ENCODE measurements at regions not wholly inside any gene's neighbourhood (a gene's known extent, or its start where the extent isn't known, plus 50 kb on each side); places are given as distances from the start of the nearest gene placed in this dataset.

GRCh38 chrX:39625810-39626209 lies 471.9 kb downstream of the BCOR start:
- Histone ChIP-seq H3K27ac (no peak overlapping the region), H3K4me3 (IDR thresholded peaks at IDR 0.05; ENCODE audit: insufficient read depth, low read depth, low read length) (no peak overlapping the region), H3K27me3 (ENCODE audit: insufficient read depth, low read depth) (no peaks in the 10 kb centered on the region), H3K9ac (no peak overlapping the region), H3K79me2 (ENCODE audit: insufficient read depth, low read depth) (no peaks in the 10 kb centered on the region), H3K36me3 (ENCODE audit: insufficient read depth) (no peaks in the 10 kb centered on the region), H2AFZ (ENCODE audit: low read depth) (no peak overlapping the region), H3K4me2 (no peak overlapping the region), H4K20me1 (ENCODE audit: insufficient read depth) (no peaks in the 10 kb centered on the region), H3K4me1 (ENCODE audit: low read depth, poor library complexity, severe bottlenecking) (no peaks in the 10 kb centered on the region)
- TF ChIP-seq, protein P1, sequence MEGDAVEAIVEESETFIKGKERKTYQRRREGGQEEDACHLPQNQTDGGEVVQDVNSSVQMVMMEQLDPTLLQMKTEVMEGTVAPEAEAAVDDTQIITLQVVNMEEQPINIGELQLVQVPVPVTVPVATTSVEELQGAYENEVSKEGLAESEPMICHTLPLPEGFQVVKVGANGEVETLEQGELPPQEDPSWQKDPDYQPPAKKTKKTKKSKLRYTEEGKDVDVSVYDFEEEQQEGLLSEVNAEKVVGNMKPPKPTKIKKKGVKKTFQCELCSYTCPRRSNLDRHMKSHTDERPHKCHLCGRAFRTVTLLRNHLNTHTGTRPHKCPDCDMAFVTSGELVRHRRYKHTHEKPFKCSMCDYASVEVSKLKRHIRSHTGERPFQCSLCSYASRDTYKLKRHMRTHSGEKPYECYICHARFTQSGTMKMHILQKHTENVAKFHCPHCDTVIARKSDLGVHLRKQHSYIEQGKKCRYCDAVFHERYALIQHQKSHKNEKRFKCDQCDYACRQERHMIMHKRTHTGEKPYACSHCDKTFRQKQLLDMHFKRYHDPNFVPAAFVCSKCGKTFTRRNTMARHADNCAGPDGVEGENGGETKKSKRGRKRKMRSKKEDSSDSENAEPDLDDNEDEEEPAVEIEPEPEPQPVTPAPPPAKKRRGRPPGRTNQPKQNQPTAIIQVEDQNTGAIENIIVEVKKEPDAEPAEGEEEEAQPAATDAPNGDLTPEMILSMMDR (conservative IDR thresholded peaks at IDR 0.05; ENCODE audit: low read depth, low read length), result no peak

DNA sequence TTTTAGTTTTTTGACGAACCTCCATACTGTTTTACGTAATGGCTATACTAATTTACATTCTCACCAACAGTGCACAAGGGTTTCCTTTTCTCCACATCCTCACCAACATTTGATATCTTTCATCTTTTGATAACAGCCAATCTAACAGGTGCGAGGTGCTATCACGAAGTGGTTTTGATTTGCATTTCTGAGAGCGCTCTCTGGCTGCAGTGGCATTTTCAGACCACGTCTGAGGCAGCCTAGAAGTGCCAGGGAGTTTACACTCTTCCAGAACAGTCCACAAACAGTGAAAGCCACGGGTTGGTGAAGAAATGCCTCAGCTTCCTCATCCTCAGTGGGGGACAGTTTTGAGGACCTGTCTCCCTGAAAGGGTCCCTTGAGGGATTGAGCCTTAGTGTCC lies 471.0 kb downstream of the BCOR start:
- H3K9ac ChIP-seq, result no peak overlapping the region
- TF ChIP-seq, protein P1 (conservative IDR thresholded peaks at IDR 0.05; ENCODE audit: low read depth, low read length), result no peak
- no peaks in the 10 kb centered on the region for H3K4me1 ChIP-seq (ENCODE audit: low read depth, poor library complexity, severe bottlenecking)
- no peaks in the 10 kb centered on the region for H3K79me2 ChIP-seq (ENCODE audit: insufficient read depth, low read depth)
- H3K27ac ChIP-seq, result no peak overlapping the region
- no peaks in the 10 kb centered on the region for H3K27me3 ChIP-seq (ENCODE audit: insufficient read depth, low read depth)
- no peak overlapping the region for H2AFZ ChIP-seq (ENCODE audit: low read depth)
- H3K36me3 ChIP-seq (ENCODE audit: insufficient read depth), result no peaks in the 10 kb centered on the region
- H3K4me3 ChIP-seq (IDR thresholded peaks at IDR 0.05; ENCODE audit: insufficient read depth, low read depth, low read length), result no peak overlapping the region
- no peak overlapping the region for H3K4me2 ChIP-seq
- no peaks in the 10 kb centered on the region for H4K20me1 ChIP-seq (ENCODE audit: insufficient read depth)

DNA sequence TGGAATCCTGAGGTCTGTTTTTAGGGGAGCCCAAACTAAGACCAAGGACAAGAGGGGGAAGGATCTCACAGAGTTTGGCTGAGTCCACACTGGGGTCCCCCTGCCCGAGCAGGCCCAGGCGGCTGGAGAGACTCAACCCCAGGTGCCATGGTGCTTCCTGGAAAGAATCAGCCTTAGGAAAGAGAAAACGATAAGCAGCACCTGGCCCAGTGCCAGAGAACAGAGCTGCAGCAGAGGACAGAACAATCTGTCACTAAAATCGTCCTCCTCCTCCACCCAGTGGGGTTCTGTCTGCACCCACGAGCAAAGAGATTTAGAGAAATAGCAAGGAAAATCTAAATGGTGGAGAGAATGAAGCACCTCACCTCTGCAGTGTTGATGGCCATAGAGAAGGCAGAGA lies 470.5 kb downstream of the BCOR start:
- Histone ChIP-seq H3K4me1 (ENCODE audit: low read depth, poor library complexity, severe bottlenecking) (no peaks in the 10 kb centered on the region), H3K4me2 (no peak overlapping the region), H3K27me3 (ENCODE audit: insufficient read depth, low read depth) (no peaks in the 10 kb centered on the region), H3K79me2 (ENCODE audit: insufficient read depth, low read depth) (no peaks in the 10 kb centered on the region), H3K36me3 (ENCODE audit: insufficient read depth) (no peaks in the 10 kb centered on the region), H3K4me3 (IDR thresholded peaks at IDR 0.05; ENCODE audit: insufficient read depth, low read depth, low read length) (no peak overlapping the region), H2AFZ (ENCODE audit: low read depth) (no peak overlapping the region), H4K20me1 (ENCODE audit: insufficient read depth) (no peaks in the 10 kb centered on the region), H3K27ac (no peak overlapping the region), H3K9ac (no peak overlapping the region)
- TF ChIP-seq, protein P1 (conservative IDR thresholded peaks at IDR 0.05; ENCODE audit: low read depth, low read length), result no peak

DNA sequence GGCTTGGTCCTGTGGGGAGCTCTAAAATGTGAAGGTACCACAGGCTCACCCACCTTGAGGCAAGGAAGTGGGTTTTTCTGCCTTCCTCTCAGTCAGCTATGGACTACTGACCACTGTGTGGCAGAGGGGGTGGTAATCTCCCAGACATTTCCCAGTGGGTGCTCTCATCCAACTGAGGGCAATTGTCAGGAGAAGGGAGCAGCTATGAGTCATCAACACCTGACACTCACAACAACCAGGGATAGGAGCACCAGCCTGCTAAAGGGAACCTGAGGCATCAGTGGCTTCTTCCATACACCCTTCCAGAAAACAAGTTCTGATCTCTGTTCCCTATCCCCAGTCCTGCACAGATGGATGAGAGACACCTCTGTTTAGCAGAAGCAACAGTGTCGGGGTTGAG lies 468.8 kb downstream of the BCOR start:
- Histone ChIP-seq H2AFZ (ENCODE audit: low read depth) (no peak overlapping the region), H4K20me1 (ENCODE audit: insufficient read depth) (no peaks in the 10 kb centered on the region), H3K36me3 (ENCODE audit: insufficient read depth) (no peaks in the 10 kb centered on the region)

More for the DNA sequence above, 468.8 kb downstream of the BCOR start:
- no peak overlapping the region for H3K4me2 ChIP-seq
- no peak overlapping the region for H3K27ac ChIP-seq
- no peak overlapping the region for H3K9ac ChIP-seq
- H3K27me3 ChIP-seq (ENCODE audit: insufficient read depth, low read depth), result no peaks in the 10 kb centered on the region
- H3K4me1 ChIP-seq (ENCODE audit: low read depth, poor library complexity, severe bottlenecking), result peaks cover 15% of the 10 kb centered on the region
- H3K4me3 ChIP-seq (IDR thresholded peaks at IDR 0.05; ENCODE audit: insufficient read depth, low read depth, low read length), result no peak overlapping the region
- TF ChIP-seq, protein P1 (conservative IDR thresholded peaks at IDR 0.05; ENCODE audit: low read depth, low read length), result no peak
- no peaks in the 10 kb centered on the region for H3K79me2 ChIP-seq (ENCODE audit: insufficient read depth, low read depth)
